Stimulated activated CD8-positive, alpha-beta memory T cell treated with anti-CD3 and anti-CD28 coated beads, Interleukin-12 subunit alpha, Interleukin-12 subunit beta, amount 100 ng/mL, for 4 hours (primary cell): ENCODE measurements at regions not wholly inside any gene's neighbourhood (a gene's known extent, or its start where the extent isn't known, plus 50 kb on each side); places are given as distances from the start of the nearest gene placed in this dataset.
A peak's percentile ranks its signal among the peaks of the same experiment; 100 is the strongest.
"Not testable (repeated sequence)": the region's sequence is repeated elsewhere in the genome, so short reads cannot be mapped to it uniquely, and the experiment has no call there.

Source experiments
- DNase-seq: peaks from one replicate; pipeline ENCODE4 v3.0.0-alpha.2; 2020; ENCODE audit warnings: low read depth

DNA sequence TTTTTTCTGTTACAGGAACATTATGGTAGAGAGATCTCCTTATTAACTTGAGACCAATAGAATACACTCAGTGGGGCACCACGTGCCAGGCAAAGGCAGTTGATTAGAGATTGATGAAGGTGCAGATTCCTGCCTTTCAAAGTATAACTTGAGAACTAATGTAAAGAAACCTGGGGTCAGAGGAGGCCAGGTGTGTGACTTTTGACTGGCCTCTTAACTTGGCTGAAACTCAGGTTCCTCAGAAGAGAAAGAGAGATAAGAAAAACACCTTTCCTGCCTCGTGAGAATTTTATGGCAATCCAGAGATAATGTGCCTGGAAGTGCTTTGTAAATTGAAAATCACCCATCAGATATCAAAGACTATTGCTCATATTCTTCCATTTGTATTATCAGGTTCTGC is 110.7 kb upstream of the GZMB start:
- no peak for DNase-seq

DNA sequence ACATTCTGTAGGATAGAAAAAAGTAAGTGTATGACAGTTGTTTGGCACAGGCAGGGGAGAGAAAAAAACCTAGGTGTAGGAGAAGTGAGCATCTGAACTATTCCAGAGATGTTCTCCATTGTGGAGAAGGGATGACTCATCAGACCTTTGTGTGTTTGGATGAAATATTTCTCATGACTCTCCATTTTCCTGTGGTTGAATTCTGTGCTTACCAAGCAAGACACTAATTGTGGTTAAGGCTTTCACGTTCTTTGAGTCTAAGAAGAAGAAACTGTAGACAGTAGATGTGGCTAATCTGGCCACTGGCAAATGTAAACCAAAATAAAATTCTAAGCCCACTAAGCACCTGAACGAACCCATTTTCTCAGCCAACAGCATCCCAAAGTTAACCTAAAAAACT is 107.9 kb upstream of the GZMB start:
- DNase-seq: no peak

DNA sequence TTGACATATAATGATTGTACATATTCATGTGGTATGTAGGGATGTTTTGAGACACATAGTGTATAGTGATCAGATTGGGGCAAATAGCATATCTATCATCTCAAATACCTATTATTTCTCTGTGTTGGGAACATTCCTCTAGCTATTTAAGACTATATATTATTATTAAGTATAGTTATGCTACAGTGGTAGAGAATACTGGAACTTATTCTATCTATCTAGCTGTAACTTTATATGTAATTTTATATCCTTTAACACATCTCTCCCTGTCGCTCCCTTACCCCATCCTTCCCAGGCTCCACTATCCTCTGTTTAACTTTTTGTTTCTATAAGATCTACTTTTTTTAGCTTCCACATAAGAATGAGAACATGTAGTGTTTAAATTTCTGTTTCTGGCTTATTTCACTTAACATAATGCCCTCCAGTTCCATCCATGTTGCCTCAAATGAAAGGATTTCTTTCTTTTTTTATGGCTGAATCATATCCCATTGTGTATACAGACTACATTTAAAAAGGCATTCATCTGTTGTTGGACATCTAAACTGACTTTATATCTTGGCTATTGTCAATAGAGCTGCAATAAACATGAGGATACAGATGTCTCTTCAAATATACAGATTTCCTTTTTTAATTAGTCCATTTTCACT is 102.1 kb upstream of the GZMB start:
- no peak for DNase-seq

DNA sequence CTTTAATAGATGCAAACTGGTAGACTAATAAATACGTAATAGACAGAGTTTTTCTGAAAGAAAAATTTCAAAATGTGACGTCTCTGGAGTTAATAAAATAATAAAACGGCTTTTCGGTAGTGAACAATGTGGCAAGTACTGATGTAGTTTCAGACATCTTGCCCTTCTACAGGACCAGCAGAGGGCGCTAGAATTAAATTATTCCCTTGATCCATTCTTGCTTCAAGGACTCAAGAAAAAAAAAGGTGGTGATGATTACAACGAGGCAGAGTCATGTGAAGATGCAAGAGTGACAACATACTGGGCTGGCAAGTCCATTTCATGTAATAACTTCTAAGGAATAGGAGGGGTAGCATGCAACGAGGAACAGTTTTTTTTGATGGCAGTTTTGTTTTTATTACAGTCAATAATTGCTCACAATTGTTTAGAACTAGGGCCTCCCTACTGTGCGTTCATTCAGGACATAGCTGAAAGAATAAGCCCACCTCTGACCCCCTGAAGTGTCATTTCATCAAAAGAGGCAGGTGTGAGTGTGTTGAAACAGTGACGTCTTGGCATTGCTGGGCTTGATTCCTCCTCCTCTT is 101.0 kb upstream of the GZMB start:
- no peak for DNase-seq

DNA sequence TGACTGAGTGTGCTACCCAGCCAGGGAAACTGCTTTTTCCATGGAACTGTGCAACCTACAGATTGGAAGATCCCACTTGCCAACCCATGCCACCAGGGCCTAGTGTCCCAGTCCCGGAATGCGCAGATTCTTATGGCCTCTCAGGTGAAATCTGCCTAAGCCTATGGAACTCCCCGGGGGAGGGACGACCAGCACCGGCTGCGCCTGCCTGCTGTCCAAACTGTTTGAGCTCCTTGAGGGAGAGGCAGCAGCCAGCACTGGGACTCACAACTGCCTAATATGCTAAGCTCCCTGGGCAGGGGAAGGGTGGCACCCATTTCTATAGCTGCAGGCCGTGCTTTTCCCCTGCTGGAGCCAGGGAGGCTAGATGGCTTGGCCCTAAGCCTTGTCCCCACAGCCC is 92.5 kb upstream of the GZMB start:
- DNase-seq: no peak

DNA sequence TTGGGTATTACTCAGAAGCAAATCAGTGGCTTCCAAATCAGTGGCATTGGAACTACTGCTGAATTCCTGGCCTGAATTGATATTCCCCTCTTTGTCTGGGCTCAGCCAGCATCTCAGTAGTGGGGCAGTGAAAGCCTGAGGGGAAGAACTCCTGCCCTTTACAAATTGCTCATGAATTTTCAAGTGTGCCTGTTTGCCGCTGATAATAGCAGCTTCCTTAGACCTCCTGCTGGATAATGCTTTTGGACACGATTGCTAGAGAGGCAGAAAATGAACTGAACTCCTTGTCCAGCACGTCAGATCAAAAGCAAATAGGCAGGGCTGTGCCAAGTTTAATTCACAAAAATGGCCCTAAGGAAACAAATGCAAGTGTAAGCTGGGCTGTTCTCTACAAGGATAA is 91.3 kb upstream of the GZMB start:
- DNase-seq: no peak

DNA sequence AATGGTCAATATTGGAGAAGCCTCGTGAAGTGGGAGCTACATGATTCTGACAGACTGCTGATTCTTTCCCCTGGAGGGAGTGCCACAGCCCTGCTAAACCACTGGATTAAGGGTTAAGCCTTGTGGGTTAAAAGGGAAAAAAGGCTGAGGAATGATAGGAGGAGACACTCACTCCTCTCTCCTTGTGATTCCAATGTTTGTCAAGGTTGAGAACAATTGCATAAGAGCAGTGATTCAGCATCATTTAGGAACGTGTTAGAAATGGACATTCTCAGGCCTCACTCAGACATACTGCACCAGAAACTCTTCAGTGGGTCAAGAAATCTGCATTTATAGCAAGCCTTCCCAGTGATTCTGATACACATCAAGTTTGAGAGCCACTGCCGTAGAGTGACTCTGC is 87.8 kb upstream of the GZMB start:
- no peak for DNase-seq

DNA sequence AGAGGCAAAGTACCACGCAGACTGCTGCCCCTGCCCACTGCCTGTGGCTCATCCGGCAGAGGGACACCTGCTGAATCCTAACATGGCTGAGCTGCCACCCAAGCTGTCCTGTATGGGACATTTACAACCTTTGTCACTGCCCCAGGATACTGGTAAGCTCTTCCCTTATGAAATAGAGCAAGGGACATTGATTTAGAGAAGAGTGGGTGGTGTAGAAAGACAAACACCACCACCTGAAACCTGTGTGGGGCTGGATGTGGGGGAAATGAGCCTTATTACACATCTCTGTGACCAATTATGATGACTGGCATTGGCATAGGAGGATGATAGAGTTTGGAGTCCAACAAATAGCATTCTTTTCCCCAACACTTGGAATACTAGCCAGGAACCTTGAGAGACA is 81.2 kb upstream of the GZMB start:
- no peak for DNase-seq

DNA sequence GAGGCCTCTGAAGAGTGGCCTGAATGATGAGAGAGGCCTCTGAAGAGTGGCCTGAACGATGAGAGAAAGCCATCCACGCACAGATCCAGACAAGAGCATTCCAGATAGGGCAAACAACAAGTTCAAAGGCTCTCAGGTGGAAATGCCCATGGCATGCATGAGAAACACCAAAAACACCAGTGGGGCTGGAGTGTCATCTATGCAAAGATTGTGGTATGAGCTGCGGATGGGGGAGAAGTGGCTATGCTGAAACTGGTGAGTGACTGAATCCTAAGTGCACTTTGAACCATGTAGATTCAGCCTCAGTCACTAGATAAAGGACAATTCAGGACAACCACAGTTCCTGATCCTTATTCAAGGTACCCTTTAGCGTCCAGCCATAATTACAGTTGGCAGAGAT is 79.4 kb upstream of the GZMB start:
- no peak for DNase-seq

DNA sequence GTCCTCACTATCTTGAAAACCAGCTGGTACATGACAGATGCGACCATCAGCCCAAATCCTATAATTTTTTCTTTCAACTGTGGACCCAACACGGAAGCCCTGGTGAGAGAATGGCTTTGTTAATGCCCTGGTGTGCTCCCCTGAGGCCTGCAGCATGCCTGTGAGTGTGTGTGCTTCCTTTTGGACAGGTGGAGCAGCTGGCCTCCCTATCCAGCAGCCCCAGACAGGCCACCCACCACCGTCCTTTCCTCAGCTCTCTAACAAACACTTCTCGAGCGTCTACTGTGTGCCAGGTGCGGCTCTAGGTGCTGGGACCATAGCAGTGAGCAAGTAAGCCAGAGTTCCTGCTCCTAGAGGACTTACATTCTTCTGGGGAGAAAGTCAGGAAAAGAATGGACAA is 78.9 kb upstream of the GZMB start:
- no peak for DNase-seq

DNA sequence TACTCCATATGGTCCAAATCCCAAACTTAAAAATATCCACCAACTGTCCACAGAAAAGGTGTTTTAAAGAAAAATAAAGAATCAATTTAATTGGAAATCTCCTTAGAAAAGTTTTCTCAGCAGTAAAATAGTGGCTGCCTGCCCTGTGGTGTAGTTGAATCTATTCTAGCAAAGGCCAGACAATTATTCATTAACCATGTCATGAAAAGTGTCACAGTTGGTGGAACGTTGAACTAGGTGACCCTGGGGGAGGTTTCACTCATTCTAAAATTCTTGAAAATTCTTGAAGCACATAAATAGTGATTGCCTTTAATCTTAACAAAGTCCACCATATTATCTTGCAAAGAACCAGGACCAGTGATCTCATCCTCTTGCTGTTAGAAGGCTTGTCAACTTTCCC is 78.4 kb upstream of the GZMB start:
- no peak for DNase-seq

DNA sequence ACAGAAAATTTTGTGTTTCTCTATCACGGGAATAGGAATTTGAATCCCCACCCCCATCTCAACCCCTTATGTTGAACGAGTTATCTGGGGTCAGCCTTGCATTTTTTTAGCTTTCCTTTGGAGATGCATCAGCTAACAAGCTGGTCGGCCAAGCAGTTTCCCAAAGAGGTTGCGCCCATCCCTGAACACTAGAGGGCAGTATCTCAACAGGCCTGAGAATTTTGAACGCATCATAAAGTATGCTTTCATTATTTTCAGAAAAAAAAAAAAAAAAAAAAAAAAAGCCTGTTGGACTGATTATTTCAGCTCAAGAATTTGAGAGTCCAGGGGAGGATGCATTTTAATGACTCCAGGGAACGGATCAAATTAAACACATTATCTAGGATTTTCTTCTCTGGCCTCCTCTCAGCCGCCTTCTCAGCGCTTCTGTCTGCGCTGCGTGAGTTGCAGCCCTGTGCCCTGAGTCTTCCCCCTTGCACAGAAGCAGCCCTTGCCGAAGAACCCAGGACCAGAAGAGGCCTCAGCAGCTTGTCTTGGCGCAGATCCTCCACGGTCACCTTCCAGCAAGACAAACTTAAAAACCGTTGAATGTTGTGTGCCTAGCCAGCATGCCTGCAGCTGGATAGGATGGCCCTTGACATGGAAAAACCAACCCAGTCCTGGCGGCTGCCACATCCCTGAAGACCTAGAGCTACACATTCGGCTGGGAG is 76.6 kb upstream of the GZMB start:
- DNase-seq: peak; percentile 21

DNA sequence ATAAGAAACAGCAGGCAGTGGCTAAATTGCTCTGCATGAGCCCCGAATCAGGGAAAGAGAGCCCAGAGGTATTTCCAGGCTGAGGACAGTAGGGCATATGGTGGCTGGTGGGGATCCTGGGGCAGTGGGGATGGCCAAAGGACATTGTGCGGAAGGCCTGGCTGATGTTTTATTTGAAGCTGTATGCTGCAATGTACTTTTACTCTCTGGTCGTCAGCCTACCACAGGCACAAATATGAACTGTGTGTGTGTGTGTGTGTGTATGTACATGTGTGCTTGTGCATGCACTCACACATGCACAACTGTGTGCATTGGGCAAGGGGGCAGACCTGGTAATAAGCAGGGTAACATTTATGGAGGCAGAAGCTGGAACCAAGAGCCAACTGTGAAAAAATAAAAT is 74.7 kb upstream of the GZMB start:
- DNase-seq: no peak

DNA sequence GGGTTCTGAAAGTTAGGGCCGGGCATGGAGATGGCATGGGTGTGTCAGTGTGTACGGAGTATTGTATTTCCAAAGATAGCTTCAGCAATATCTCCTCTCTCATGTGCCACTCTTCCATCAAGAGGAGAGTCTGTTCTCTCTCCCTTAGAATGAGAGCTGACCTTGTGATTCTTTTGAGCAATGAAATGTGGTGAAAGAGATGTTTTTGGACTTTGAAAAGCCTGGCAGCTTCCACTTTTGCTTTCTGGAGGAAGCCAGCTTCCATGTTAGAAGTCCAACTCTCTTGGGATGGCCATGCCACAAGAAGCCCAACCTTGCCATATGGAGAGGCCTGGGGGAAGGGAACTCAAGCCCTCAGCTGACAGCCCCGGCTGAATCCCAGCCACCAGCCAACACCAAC is 72.4 kb upstream of the GZMB start:
- no peak for DNase-seq

DNA sequence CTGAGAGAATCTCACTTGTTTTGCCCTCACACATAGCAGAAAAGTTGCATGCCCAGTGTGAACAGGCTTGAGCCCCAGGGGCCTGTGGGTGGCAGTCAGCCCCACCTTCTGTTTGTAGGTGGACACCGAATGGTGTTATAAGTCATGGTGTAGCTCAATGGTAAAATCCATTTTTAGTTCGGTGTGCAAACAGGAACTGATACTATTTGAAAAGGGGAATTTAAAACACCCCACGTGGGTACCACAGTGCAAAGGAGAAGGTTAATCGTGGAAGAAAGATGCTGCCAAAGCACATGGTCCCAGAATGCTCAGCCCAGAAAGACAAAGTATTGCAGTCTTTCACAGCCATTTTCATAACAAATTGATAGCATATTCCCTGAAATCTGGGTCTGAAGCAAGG is 71.8 kb upstream of the GZMB start:
- no peak for DNase-seq

DNA sequence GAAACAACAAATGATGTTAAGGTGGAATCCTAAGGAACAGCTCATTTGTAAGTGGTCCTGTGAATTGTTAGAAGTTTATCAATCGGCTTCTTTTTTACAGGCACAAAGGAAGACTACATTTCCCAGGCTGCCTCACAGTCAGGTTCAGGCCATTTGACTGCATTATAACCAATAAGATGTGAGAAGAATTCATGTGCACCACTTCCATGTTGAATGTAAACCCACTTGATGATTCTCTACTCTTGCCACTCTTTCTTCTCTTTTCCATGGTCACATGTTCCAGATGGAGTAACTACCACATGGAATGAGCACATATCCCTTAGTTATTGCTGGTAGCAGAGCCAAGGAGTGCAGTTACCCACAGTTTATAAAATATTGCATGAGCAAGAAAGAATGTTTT is 67.1 kb upstream of the GZMB start:
- DNase-seq: no peak

DNA sequence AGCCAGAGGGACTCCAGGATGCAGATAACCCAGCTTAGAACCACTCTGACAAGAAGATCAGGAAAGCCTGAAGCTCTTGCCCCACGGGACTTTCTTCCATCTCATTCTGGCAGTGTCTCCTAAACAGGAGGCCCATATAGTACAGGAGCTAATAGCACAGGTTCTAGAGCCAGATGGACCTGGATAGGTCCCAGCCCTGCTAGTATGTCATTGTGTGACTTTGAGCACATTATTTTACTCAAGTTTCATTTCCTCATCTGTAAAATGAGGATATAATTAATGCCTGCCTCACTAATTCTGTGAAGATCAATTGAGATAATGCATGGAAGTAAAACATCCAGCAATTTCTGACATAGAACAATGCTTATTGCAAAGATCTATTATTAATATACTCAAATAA is 66.5 kb upstream of the GZMB start:
- no peak for DNase-seq

DNA sequence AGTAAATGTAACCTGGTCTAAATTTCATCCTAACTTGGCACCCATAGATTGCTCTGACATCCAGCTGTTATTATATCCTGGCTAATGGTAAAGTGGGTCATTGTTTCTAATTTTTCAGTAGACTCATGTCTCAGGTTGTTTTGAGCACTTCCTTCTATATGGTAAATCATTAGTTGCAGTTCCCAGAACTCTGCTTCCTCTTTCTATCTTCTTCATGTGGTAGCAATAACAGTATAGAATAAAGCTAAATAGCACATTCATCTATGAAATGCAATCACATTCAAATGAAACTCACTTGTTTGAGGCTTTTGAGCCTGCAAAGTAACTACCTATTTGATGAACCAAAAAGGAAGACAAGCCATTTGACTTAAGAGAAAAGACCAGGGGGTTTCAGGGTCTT is 65.1 kb upstream of the GZMB start:
- DNase-seq: no peak

DNA sequence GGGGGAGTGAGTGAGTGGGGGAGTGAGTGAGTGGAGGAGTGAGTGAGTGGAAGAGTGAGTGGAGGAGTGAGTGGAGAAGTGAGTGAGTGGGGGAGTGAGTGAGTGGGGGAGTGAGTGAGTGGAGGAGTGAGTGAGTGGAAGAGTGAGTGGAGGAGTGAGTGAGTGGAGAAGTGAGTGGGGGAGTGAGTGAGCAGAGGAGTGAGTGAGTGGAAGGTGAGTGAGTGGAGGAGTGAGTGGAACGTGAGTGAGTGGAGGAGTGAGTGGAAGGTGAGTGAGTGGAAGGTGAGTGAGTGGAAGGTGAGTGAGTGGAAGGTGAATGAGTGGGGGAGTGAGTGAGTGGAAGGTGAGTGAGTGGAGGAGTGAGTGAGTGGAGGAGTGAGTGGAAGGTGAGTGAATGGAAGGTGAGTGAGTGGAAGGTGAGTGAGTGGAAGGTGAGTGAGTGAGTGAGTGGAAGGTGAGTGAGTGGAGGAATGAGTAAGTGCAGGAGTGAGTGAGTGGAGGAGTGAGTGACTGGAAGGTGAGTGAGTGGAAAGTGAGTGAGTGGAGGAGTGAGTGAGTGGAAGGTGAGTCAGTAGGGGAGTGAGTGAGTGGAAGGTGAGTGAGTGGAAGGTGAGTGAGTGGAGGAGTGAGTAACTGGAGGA is 62.4 kb upstream of the GZMB start:
- not testable (repeated sequence) for DNase-seq

DNA sequence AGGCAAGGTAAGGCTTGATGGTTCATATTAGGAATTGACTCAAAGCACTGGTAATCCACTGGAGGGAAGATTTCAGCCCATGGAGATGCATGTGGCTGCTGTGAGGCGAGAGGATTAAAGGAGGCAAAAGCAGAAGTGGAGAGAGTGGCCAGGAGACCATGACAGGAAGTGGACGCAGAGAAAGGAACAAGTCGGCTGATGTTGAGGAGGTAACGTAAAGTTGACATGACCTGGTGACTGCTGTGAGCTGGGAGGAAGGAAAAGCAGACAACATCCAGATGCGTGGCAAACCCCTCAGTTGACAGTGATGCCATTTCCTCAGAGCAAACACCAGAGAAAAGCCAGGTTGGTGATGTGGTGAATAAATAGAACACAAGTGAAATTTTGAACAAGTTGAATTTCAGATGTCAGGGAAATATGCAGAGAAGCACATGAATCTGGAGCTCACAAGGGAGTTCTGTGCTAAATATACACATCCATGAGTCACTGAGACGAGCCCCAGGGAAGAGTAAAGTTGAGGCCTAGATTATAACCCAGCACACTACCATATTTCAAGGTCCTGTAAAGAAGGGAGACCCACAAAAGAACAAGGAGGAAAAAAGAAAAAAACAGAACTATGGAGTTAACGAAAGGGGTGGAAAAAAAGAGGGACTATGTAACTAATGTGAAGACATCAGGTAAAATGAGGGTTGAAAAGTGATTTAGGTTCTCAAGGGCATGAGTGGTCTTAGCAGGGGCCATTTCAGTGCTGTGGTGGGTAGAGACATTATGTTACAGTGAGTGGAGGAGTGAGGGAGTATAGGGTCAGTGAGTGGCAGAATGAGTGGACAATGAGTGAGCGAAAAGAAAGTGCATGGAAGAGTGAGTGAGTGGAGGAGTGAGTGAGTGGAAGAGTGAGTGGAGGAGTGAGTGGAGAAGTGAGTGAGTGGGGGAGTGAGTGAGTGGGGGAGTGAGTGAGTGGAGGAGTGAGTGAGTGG is 61.6 kb upstream of the GZMB start:
- no peak for DNase-seq

DNA sequence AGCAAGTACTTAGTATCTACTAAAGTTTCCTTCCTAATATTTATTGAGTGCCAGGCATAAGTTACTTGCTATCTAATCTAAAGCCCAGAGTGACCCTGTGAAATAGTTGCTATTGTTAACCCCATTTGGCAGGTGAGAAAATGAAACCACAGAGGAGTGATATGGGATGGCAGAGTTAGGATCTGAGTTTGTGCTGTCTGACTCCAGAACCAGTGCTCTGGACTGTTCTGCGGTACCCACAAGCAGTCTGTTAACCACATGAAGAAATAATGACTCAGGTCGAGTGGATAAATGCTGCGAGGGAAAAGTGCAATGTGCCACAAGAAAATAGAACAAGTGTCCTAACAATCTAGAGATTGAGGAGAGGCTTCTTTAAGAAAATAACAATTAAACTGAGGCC is 60.7 kb upstream of the GZMB start:
- no peak for DNase-seq

DNA sequence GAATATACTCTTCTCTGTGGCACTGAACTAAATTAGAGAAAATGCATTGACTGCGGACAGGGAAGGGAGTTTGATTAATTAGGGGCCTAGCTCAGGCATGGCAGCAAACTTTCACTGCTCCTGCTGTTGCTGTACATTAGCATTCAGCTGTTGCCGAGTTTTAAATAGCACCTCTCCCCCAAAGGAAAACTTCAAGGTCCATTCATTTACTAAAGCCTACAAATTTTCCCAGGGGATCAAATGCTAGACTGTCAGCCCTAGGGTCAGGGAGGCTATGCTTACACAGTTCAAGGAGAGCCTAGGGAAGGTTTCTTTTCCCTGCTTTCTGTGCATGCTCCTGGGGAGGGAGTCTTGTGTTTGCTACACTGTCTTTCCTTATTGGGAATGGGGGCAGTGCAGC is 60.0 kb upstream of the GZMB start:
- DNase-seq: no peak
